Lower leg skin (tissue), 3 donors: ENCODE measurements at regions not wholly inside any gene's neighbourhood (a gene's known extent, or its start where the extent isn't known, plus 50 kb on each side); places are given as distances from the start of the nearest gene placed in this dataset.

Source experiments
- CTCF ChIP-seq, 3 donors: fragments of 450-650 bp; IDR thresholded peaks; one replicate each; pipeline ENCODE4 v1.5.1; 2016; ENCODE audit warnings: antibody characterized with exemption in 3 of 3, mild to moderate bottlenecking in 3 of 3, moderate library complexity in 2 of 3
- POLR2A ChIP-seq, 2 donors: fragments of 450-650 bp; IDR thresholded peaks; one replicate each; pipeline ENCODE4 v1.6.1; 2016 to 2017; ENCODE audit warnings: antibody characterized with exemption in 2 of 2, mild to moderate bottlenecking in 1 of 2, moderate library complexity in 1 of 2

DNA sequence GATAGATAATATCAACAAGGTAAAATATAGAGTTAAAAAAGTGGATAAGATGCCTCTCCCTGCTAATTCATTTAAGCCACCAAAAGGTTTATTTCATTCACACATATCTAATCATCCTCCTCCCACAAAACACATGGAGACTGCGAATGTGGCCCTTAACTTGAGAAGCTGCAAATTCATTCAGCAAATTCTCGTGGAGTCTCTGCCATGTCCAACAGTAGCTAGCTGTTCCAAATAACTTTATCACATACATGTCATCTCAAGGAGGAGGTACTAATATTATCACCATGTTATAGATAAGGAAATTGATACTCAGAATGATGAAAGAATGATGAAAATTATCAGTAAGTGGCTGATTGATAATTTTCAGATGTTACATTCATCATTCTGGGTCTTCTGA lies 950.2 kb downstream of the CDH11 start:
- TF ChIP-seq POLR2A (IDR thresholded peaks at IDR 0.05) (no peak), CTCF (IDR thresholded peaks at IDR 0.05) (no peak)
